ENCODE measurements at regions not wholly inside any gene's neighbourhood (a gene's known extent, or its start where the extent isn't known, plus 50 kb on each side); places are given as distances from the start of the nearest gene placed in this dataset.

GRCh38 chr12:88371416-88372183 lies 208.7 kb downstream of the KITLG start:
- no peak overlapping the region for H3K27ac ChIP-seq (ENCODE audit: low read depth, low read length)
- H3K27ac Mint-ChIP-seq: no peak overlapping the region
- peaks cover 22% of the 10 kb centered on the region for H3K27me3 Mint-ChIP-seq (ENCODE audit: insufficient read depth)
- no peak overlapping the region for H3K9ac ChIP-seq (ENCODE audit: extremely low read depth, low read length, poor library complexity, severe bottlenecking)
- H3K4me3 Mint-ChIP-seq: no peak overlapping the region
- peaks cover 11% of the 10 kb centered on the region for H3K4me1 ChIP-seq (ENCODE audit: control insufficient read depth, insufficient read depth, low read length)
- H3K9me3 Mint-ChIP-seq: no peaks in the 10 kb centered on the region
- no peaks in the 10 kb centered on the region for H3K36me3 Mint-ChIP-seq (ENCODE audit: low read depth)
- H3K9me3 ChIP-seq (ENCODE audit: control insufficient read depth, low read length): no peaks in the 10 kb centered on the region
- peaks cover 31% of the 10 kb centered on the region for H3K4me1 Mint-ChIP-seq
- no peak for TF ChIP-seq CTCF (conservative IDR thresholded peaks at IDR 0.05)
- WGBS, 2 experiments (ENCODE audit: insufficient coverage in 1 of 2, insufficient read length in 1 of 2): 88 to 97% methylated on average over 4 to 7 of the region's 7 CpGs
- H3K36me3 ChIP-seq (ENCODE audit: control insufficient read depth, insufficient read depth, low read length): no peaks in the 10 kb centered on the region
- peaks cover 45% of the 10 kb centered on the region for H3K27me3 ChIP-seq (ENCODE audit: control insufficient read depth, insufficient read depth, low read length, poor library complexity, severe bottlenecking)
- no peak for DNase-seq
- no peak overlapping the region for H3K4me3 ChIP-seq (ENCODE audit: low read length)

GRCh38 chr12:88375306-88376305 lies 204.7 kb downstream of the KITLG start:
- H3K36me3 Mint-ChIP-seq (ENCODE audit: low read depth): no peaks in the 10 kb centered on the region

More at GRCh38 chr12:88375306-88376305, 204.7 kb downstream of the KITLG start:
- Mint-ChIP-seq H3K27ac (no peak overlapping the region), H3K4me3 (no peak overlapping the region), H3K9me3 (peaks cover 2% of the 10 kb centered on the region), H3K4me1 (no peaks in the 10 kb centered on the region), H3K27me3 (ENCODE audit: insufficient read depth) (peaks cover 27% of the 10 kb centered on the region)
- Histone ChIP-seq H3K9ac (ENCODE audit: extremely low read depth, low read length, poor library complexity, severe bottlenecking) (no peak overlapping the region), H3K27me3 (ENCODE audit: control insufficient read depth, insufficient read depth, low read length, poor library complexity, severe bottlenecking) (peaks cover 50% of the 10 kb centered on the region), H3K4me1 (ENCODE audit: control insufficient read depth, insufficient read depth, low read length) (no peaks in the 10 kb centered on the region), H3K36me3 (ENCODE audit: control insufficient read depth, insufficient read depth, low read length) (no peaks in the 10 kb centered on the region), H3K4me3 (ENCODE audit: low read length) (no peak overlapping the region), H3K27ac (ENCODE audit: low read depth, low read length) (no peak overlapping the region), H3K9me3 (ENCODE audit: control insufficient read depth, low read length) (no peaks in the 10 kb centered on the region)
- TF ChIP-seq CTCF (conservative IDR thresholded peaks at IDR 0.05): no peak
- 93 to 100% methylated on average over 3 to 5 of the region's 6 CpGs for whole genome bisulfite sequencing, 2 experiments (ENCODE audit: insufficient coverage in 1 of 2, insufficient read length in 1 of 2)
- no peak for DNase-seq

Measured in endodermal cell (in vitro differentiated cells).